K562 (cell line): ENCODE measurements at regions not wholly inside any gene's neighbourhood (a gene's known extent, or its start where the extent isn't known, plus 50 kb on each side); places are given as distances from the start of the nearest gene placed in this dataset.

Experiments
- BDP1 ChIP-seq: IDR thresholded peaks from 3 replicates; pipeline ENCODE4 v1.6.1; 2011; ENCODE audit not compliant: insufficient read length, insufficient read depth
- CTCF ChIP-seq, 3 experiments: IDR thresholded peaks in 2 of 3; conservative IDR thresholded peaks in 1 of 3; 2 replicates each; pipeline ENCODE4 v1.5.1; 2011 to 2012; ENCODE audit warnings: low read length in 3 of 3, mild to moderate bottlenecking in 3 of 3, control low read depth in 2 of 3, improper control_type of control experiment in 1 of 3, inconsistent platforms in 1 of 3, low read depth in 1 of 3, mixed read lengths in 1 of 3, moderate library complexity in 1 of 3; ENCODE audit not compliant: insufficient read depth in 2 of 3
- EZH2 ChIP-seq: IDR thresholded peaks from 2 replicates; pipeline ENCODE4 v1.6.1; 2012; ENCODE audit warnings: low read depth, mild to moderate bottlenecking, inconsistent platforms, low read length, borderline replicate concordance
- GTF2F1 ChIP-seq: IDR thresholded peaks from 2 replicates; pipeline ENCODE4 v1.6.1; 2011; ENCODE audit warnings: low read depth, low read length, improper control_type of control experiment
- MAFK ChIP-seq: IDR thresholded peaks from 2 replicates; pipeline ENCODE4 v1.6.1; 2011; ENCODE audit warnings: low read length, improper control_type of control experiment
- RAD21 ChIP-seq, 2 experiments: fragments of 250-450 bp in 1 of 2; fragments of 450-650 bp in 1 of 2; sonication (Bioruptor Pico) in 1 of 2; formaldehyde crosslinking in 1 of 2; IDR thresholded peaks in 1 of 2; conservative IDR thresholded peaks in 1 of 2; 2 replicates each; pipeline versions ENCODE4 v1.4.0 to v1.8.0; 2020 to 2022; ENCODE audit warnings: mild to moderate bottlenecking in 2 of 2, moderate library complexity in 1 of 2
- RBM22 ChIP-seq: fragments of 200-400 bp; formaldehyde crosslinking; IDR thresholded peaks from 2 replicates; pipeline ENCODE4 v1.6.1; 2018; ENCODE audit warnings: low read length, low read depth; ENCODE audit not compliant: poor library complexity, severe bottlenecking
- SP1 ChIP-seq: sonication (generic); formaldehyde crosslinking; IDR thresholded peaks from 2 replicates; pipeline ENCODE4 v1.8.1; 2022; ENCODE audit warnings: mild to moderate bottlenecking, missing genetic modification reagents
- TBL1XR1 ChIP-seq, 2 experiments: IDR thresholded peaks; 2 replicates each; pipeline ENCODE4 v1.6.1; 2012; ENCODE audit warnings: improper control_type of control experiment in 2 of 2, low read length in 2 of 2, mild to moderate bottlenecking in 1 of 2
- YY1 ChIP-seq, 3 experiments: IDR thresholded peaks; 2 replicates each; pipeline ENCODE4 v1.6.1; 2011; ENCODE audit warnings: low read length in 2 of 3, mild to moderate bottlenecking in 2 of 3, moderate library complexity in 2 of 3, borderline replicate concordance in 1 of 3, control low read depth in 1 of 3, low read depth in 1 of 3; ENCODE audit not compliant: insufficient read depth in 3 of 3, insufficient replicate concordance in 2 of 3, control insufficient read depth in 1 of 3, insufficient read length in 1 of 3; ENCODE audit errors: extremely low read depth in 1 of 3
- ZNF232 ChIP-seq: sonication (generic); formaldehyde crosslinking; IDR thresholded peaks from 2 replicates; pipeline ENCODE4 v1.8.0; 2022; ENCODE audit warnings: mild to moderate bottlenecking, missing genetic modification reagents
- ZNF707 ChIP-seq: fragments of 250-450 bp; sonication (Bioruptor Pico); conservative IDR thresholded peaks from 2 replicates; pipeline ENCODE4 v1.8.0; 2022; ENCODE audit warnings: inconsistent platforms, mild to moderate bottlenecking, moderate library complexity

- TF ChIP-seq SP1 (CRISPR knock-in tag), result no peak
- TF ChIP-seq MAFK, result no peak
- no peak for TF ChIP-seq EZH2
- TF ChIP-seq YY1 (IDR thresholded peaks at IDR 0.05; ENCODE audit: borderline replicate concordance in 1 of 3, control insufficient read depth in 1 of 3, extremely low read depth in 1 of 3, insufficient read depth in 3 of 3, insufficient read length in 1 of 3, insufficient replicate concordance in 2 of 3, low read depth in 1 of 3, low read length in 2 of 3), result no peak
- no peak for TF ChIP-seq RAD21 (CRISPR knock-in tag; conservative IDR thresholded peaks at IDR 0.05 in 1 of 2, IDR thresholded peaks at IDR 0.05 in 1 of 2)
- TF ChIP-seq RBM22, result no peak
- no peak for TF ChIP-seq ZNF232 (CRISPR knock-in tag)
- TF ChIP-seq BDP1, result no peak
- no peak for TF ChIP-seq GTF2F1
- TF ChIP-seq ZNF707 (CRISPR knock-in tag), result no peak
- TF ChIP-seq CTCF (IDR thresholded peaks at IDR 0.05 in 2 of 3, conservative IDR thresholded peaks at IDR 0.05 in 1 of 3; ENCODE audit: insufficient read depth in 2 of 3, low read depth in 1 of 3, low read length in 3 of 3), result no peak
- TF ChIP-seq TBL1XR1 (IDR thresholded peaks at IDR 0.05; ENCODE audit: low read length in 2 of 2), result no peak
Observed at GRCh38 chr11:23063276-23063675, 203.0 kb upstream of the CCDC179 start.
